Neuronal stem cell (in vitro differentiated cells): ENCODE measurements at regions not wholly inside any gene's neighbourhood (a gene's known extent, or its start where the extent isn't known, plus 50 kb on each side); places are given as distances from the start of the nearest gene placed in this dataset.

ENCODE experiments used
- DNase-seq: peaks from one replicate; pipeline ENCODE4 v3.0.0-alpha.2; 2013; ENCODE audit warnings: low spot score
- H2AFZ ChIP-seq: one replicate; pipeline ENCODE4 v1.6.1; 2013; ENCODE audit warnings: mild to moderate bottlenecking, low read length, inconsistent platforms
- H2AK5ac ChIP-seq: 2 replicates; pipeline ENCODE4 v1.6.1; 2013; ENCODE audit warnings: low read depth, mild to moderate bottlenecking, inconsistent platforms, low read length, moderate library complexity, mixed read lengths
- H2BK120ac ChIP-seq: 2 replicates; pipeline ENCODE4 v1.6.1; 2013; ENCODE audit warnings: low read depth, mild to moderate bottlenecking, inconsistent platforms, low read length, moderate library complexity, mixed read lengths
- H2BK12ac ChIP-seq: one replicate; pipeline ENCODE4 v1.6.1; 2013; ENCODE audit warnings: low read length, inconsistent platforms
- H2BK15ac ChIP-seq: 2 replicates; pipeline ENCODE4 v1.6.1; 2013; ENCODE audit warnings: mild to moderate bottlenecking, low read length, inconsistent platforms, mixed read lengths
- H2BK5ac ChIP-seq: one replicate; pipeline ENCODE4 v1.6.1; 2013; ENCODE audit warnings: inconsistent platforms, mild to moderate bottlenecking, low read length, moderate library complexity
- H3K14ac ChIP-seq: one replicate; pipeline ENCODE4 v1.6.1; 2013; ENCODE audit warnings: low read length, inconsistent platforms
- H3K18ac ChIP-seq: 2 replicates; pipeline ENCODE4 v1.6.1; 2013; ENCODE audit warnings: low read length, inconsistent platforms
- H3K23ac ChIP-seq: 2 replicates; pipeline ENCODE4 v1.6.1; 2013; ENCODE audit warnings: low read depth, mild to moderate bottlenecking, mixed read lengths, low read length, inconsistent platforms; ENCODE audit not compliant: poor library complexity
- H3K27ac ChIP-seq: replicated peaks from 3 replicates; pipeline ENCODE4 v1.5.1; 2013; ENCODE audit warnings: low read length, inconsistent platforms
- H3K27me3 ChIP-seq, 3 experiments: 2 replicates each; pipeline ENCODE4 v1.6.1; 2013; ENCODE audit warnings: low read length in 3 of 3, mild to moderate bottlenecking in 2 of 3, inconsistent platforms in 1 of 3, low read depth in 1 of 3, mixed read lengths in 1 of 3, moderate library complexity in 1 of 3; ENCODE audit not compliant: control insufficient read depth in 3 of 3, insufficient read depth in 3 of 3
- H3K36me3 ChIP-seq, 2 donors: replicated peaks in 1 of 2; 2 replicates each; pipeline ENCODE4 v1.6.1; 2013; ENCODE audit warnings: low read length in 2 of 2; ENCODE audit not compliant: control insufficient read depth in 2 of 2, insufficient read depth in 2 of 2
- H3K4ac ChIP-seq: 2 replicates; pipeline ENCODE4 v1.6.1; 2013; ENCODE audit warnings: inconsistent platforms, mild to moderate bottlenecking, low read length, moderate library complexity
- H3K4me1 ChIP-seq, 2 donors: 1 replicate in 1 of 2; 2 replicates in 1 of 2; pipeline ENCODE4 v1.6.1; 2013; ENCODE audit warnings: low read length in 2 of 2, low read depth in 1 of 2; ENCODE audit not compliant: control insufficient read depth in 2 of 2, insufficient read depth in 1 of 2
- H3K4me2 ChIP-seq: one replicate; pipeline ENCODE4 v1.6.1; 2013; ENCODE audit warnings: mild to moderate bottlenecking, low read length, inconsistent platforms; ENCODE audit not compliant: insufficient read depth, poor library complexity, severe bottlenecking
- H3K4me3 ChIP-seq, 2 donors: 2 replicates each; pipeline ENCODE4 v1.5.1; 2013; ENCODE audit warnings: low read length in 2 of 2, mild to moderate bottlenecking in 2 of 2, inconsistent platforms in 1 of 2, moderate library complexity in 1 of 2
- H3K79me1 ChIP-seq: one replicate; pipeline ENCODE4 v1.6.1; 2013; ENCODE audit warnings: low read depth, mild to moderate bottlenecking, inconsistent platforms, low read length, moderate library complexity
- H3K9ac ChIP-seq: one replicate; pipeline ENCODE4 v1.6.1; 2013; ENCODE audit warnings: mild to moderate bottlenecking, low read depth, low read length, inconsistent platforms; ENCODE audit not compliant: poor library complexity
- H3K9me3 ChIP-seq, 2 donors: replicated peaks in 1 of 2; 2 replicates each; pipeline versions ENCODE3 to v1.6.1; 2013; ENCODE audit warnings: low read length in 2 of 2, mild to moderate bottlenecking in 2 of 2, inconsistent platforms in 1 of 2, low read depth in 1 of 2, mixed read lengths in 1 of 2, moderate library complexity in 1 of 2; ENCODE audit not compliant: control insufficient read depth in 2 of 2, insufficient read depth in 1 of 2
- H4K8ac ChIP-seq: one replicate; pipeline ENCODE4 v1.6.1; 2013; ENCODE audit warnings: low read depth, mild to moderate bottlenecking, inconsistent platforms, low read length, moderate library complexity
- H4K91ac ChIP-seq: one replicate; pipeline ENCODE4 v1.6.1; 2013; ENCODE audit warnings: low read length, low read depth, mild to moderate bottlenecking, inconsistent platforms; ENCODE audit not compliant: poor library complexity
- WGBS, 2 donors: extraction: QIAGEN DNeasy Blood & Tissue Kit; methylation state at CpG; one replicate each; pipeline ENCODE4 v1.1.7; 2013; ENCODE audit warnings: missing lambda C conversion rate in 2 of 2, mixed read lengths in 1 of 2; ENCODE audit not compliant: insufficient read length in 2 of 2, insufficient replicate concordance in 1 of 2; ENCODE audit errors: extremely low coverage in 2 of 2; 5-methylcytosine and 5-hydroxymethylcytosine counted together

DNA sequence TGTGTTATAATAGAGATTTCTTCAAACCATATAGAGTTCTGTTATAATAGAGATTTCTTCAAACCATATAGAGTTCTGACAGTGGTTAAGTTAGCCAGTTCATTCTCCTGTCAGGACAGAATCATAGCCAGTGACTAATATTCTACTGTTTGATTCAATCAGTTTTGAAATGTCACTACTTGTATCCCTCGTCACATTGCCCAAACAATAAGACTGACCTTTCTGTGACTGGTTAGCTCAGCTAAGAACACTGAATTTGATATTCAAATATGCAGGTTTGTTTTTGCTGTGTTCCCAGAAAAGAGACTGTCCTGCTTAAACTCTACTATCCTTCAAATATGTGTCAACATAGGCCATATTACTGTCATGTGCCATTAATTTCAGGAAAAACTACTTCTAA lies 74.4 kb downstream of the ALG10B start:
- H4K91ac ChIP-seq = no peak overlapping the region
- no peak overlapping the region for H3K4ac ChIP-seq

GRCh38 chr12:38392554-38393144 lies 76.1 kb downstream of the ALG10B start:
- Histone ChIP-seq H3K27ac (no peak overlapping the region), H2AK5ac (no peak overlapping the region), H4K8ac (no peak overlapping the region), H3K36me3 (no peaks in the 10 kb centered on the region), H2AFZ (no peak overlapping the region), H3K79me1 (no peaks in the 10 kb centered on the region), H3K4ac (no peak overlapping the region), H2BK15ac (no peak overlapping the region), H3K4me1 (no peaks in the 10 kb centered on the region), H2BK12ac (no peak overlapping the region), H3K23ac (no peak overlapping the region), H3K4me2 (no peak overlapping the region), H4K91ac (no peak overlapping the region), H3K9ac (no peak overlapping the region), H3K4me3 (no peak overlapping the region), H2BK120ac (no peak overlapping the region), H3K9me3 (no peaks in the 10 kb centered on the region), H3K14ac (no peak overlapping the region), H2BK5ac (no peak overlapping the region), H3K27me3 (no peaks in the 10 kb centered on the region), H3K18ac (no peak overlapping the region)
- DNase-seq = no peak
- WGBS, 2 donors = no CpG with 5 or more reads among the region's 5 CpGs

More for the DNA sequence above, 74.4 kb downstream of the ALG10B start:
- H3K4me3 ChIP-seq = no peak overlapping the region
- H3K14ac ChIP-seq = no peak overlapping the region
- H4K8ac ChIP-seq = no peak overlapping the region
- no peak overlapping the region for H2AFZ ChIP-seq
- no peak overlapping the region for H3K4me2 ChIP-seq
- no peak overlapping the region for H2BK5ac ChIP-seq
- H2BK15ac ChIP-seq = no peak overlapping the region
- no peaks in the 10 kb centered on the region for H3K9me3 ChIP-seq
- H2BK120ac ChIP-seq = no peak overlapping the region
- H3K36me3 ChIP-seq = no peaks in the 10 kb centered on the region
- H3K79me1 ChIP-seq = no peaks in the 10 kb centered on the region
- H2AK5ac ChIP-seq = no peak overlapping the region
- H2BK12ac ChIP-seq = no peak overlapping the region
- no peak overlapping the region for H3K23ac ChIP-seq
- no peak overlapping the region for H3K9ac ChIP-seq
- H3K27me3 ChIP-seq = no peaks in the 10 kb centered on the region
- no peaks in the 10 kb centered on the region for H3K4me1 ChIP-seq
- H3K18ac ChIP-seq = no peak overlapping the region
- no CpG with 5 or more reads among the region's 1 CpG for WGBS, 2 donors
- no peak for DNase-seq
- no peak overlapping the region for H3K27ac ChIP-seq

- no peak overlapping the region for H2BK120ac ChIP-seq
- no peak overlapping the region for H3K9ac ChIP-seq
- H4K8ac ChIP-seq = no peak overlapping the region
- no peak overlapping the region for H2BK5ac ChIP-seq
- no peak overlapping the region for H2BK12ac ChIP-seq
- peak; percentile 6 for DNase-seq
- H2AFZ ChIP-seq = no peak overlapping the region
- H3K4me1 ChIP-seq = no peaks in the 10 kb centered on the region
- no peaks in the 10 kb centered on the region for H3K79me1 ChIP-seq
- H2AK5ac ChIP-seq = no peak overlapping the region
- H3K36me3 ChIP-seq = no peaks in the 10 kb centered on the region
- no peak overlapping the region for H3K4ac ChIP-seq
- H3K27ac ChIP-seq = no peak overlapping the region
- H3K27me3 ChIP-seq = no peaks in the 10 kb centered on the region
- H3K23ac ChIP-seq = no peak overlapping the region
- no peak overlapping the region for H3K4me3 ChIP-seq
- no peak overlapping the region for H4K91ac ChIP-seq
- no peaks in the 10 kb centered on the region for H3K9me3 ChIP-seq
- H2BK15ac ChIP-seq = no peak overlapping the region
- no peak overlapping the region for H3K18ac ChIP-seq
- H3K4me2 ChIP-seq = no peak overlapping the region
- no CpG with 5 or more reads among the region's 2 CpGs for WGBS, 2 donors
- no peak overlapping the region for H3K14ac ChIP-seq
Measured at GRCh38 chr12:38399711-38400206, 83.2 kb downstream of the ALG10B start.

DNA sequence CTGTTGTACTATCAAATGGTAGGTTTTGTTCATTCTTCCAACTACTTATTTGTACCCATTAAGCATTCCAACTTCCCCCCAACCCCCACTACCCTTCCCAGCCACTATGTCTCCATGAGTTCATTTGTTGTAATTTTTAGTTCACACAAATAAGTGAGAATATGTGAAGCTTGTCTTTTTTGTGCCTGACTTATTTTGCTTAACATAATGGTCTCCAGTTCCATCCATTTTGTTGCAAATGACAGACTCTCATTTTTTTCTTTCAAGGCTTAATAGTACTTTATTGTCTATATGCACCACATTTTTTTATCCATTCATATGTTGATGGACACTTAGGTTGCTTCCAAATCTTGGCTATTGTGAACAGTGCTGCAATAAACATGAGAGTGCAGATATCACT lies 86.2 kb downstream of the ALG10B start:
- Histone ChIP-seq H4K8ac (no peak overlapping the region), H2BK5ac (no peak overlapping the region), H2BK15ac (no peak overlapping the region), H3K9ac (no peak overlapping the region), H3K36me3 (no peaks in the 10 kb centered on the region), H3K79me1 (no peaks in the 10 kb centered on the region), H2BK120ac (no peak overlapping the region), H3K14ac (no peak overlapping the region), H3K18ac (no peak overlapping the region), H3K4me1 (no peaks in the 10 kb centered on the region), H3K4me3 (no peak overlapping the region), H3K9me3 (no peaks in the 10 kb centered on the region), H3K27me3 (no peaks in the 10 kb centered on the region), H3K4me2 (no peak overlapping the region), H2AK5ac (no peak overlapping the region), H2BK12ac (no peak overlapping the region), H3K27ac (no peak overlapping the region), H3K23ac (no peak overlapping the region), H2AFZ (no peak overlapping the region), H3K4ac (no peak overlapping the region), H4K91ac (no peak overlapping the region)
- no peak for DNase-seq
